HEK293 (cell line): ENCODE measurements at regions not wholly inside any gene's neighbourhood (a gene's known extent, or its start where the extent isn't known, plus 50 kb on each side); places are given as distances from the start of the nearest gene placed in this dataset.

Experiments used
- CTCF ChIA-PET: fragments of 350-600 bp; formaldehyde crosslinking; extraction: SDS; loops from one replicate; lab custom pipeline; 2021; ENCODE audit warnings: antibody characterized with exemption; lab: Yijun Ruan, JAX
- POLR2A ChIA-PET: fragments of 300-600 bp; formaldehyde crosslinking; extraction: SDS; loops from one replicate; lab custom pipeline; 2020; ENCODE audit warnings: antibody characterized with exemption, inconsistent platforms; lab: Yijun Ruan, JAX
- H3K27ac ChIP-seq: fragments of 200-500 bp; sonication (Bioruptor generic); 2 replicates; pipeline ENCODE4 v1.5.1; 2014; ENCODE audit warnings: low read depth, low read length, control low read depth, inconsistent platforms; ENCODE audit errors: extremely low read depth
- H3K36me3 ChIP-seq, 2 experiments: fragments of 200-500 bp in 1 of 2; sonication (Bioruptor generic) in 1 of 2; 1 replicate in 1 of 2; 2 replicates in 1 of 2; pipeline ENCODE4 v1.5.1; 2014 to 2017; ENCODE audit warnings: inconsistent platforms in 2 of 2, low read length in 2 of 2; ENCODE audit not compliant: control insufficient read depth in 2 of 2, insufficient read depth in 1 of 2
- H3K4me1 ChIP-seq: fragments of 200-500 bp; sonication (Bioruptor generic); 2 replicates; pipeline ENCODE4 v1.5.1; 2014; ENCODE audit warnings: mild to moderate bottlenecking, low read length, inconsistent platforms; ENCODE audit not compliant: control insufficient read depth, insufficient read depth
- H3K4me3 ChIP-seq: 2 replicates; pipeline ENCODE4 v1.5.1; 2011; ENCODE audit warnings: low read depth, mild to moderate bottlenecking, control low read depth, low read length, moderate library complexity
- H3K9me3 ChIP-seq: fragments of 200-500 bp; sonication (Bioruptor generic); 2 replicates; pipeline ENCODE4 v1.5.1; 2014; ENCODE audit warnings: low read depth, low read length, inconsistent platforms; ENCODE audit not compliant: control insufficient read depth, insufficient read depth
- ATF2 ChIP-seq: fragments of 450-650 bp; formaldehyde crosslinking; IDR thresholded peaks from 2 replicates; pipeline ENCODE4 v1.5.1; 2016; ENCODE audit warnings: missing biosample characterization, missing genetic modification characterization, low read depth
- CTCF ChIP-seq: fragments of 450-650 bp; formaldehyde crosslinking; IDR thresholded peaks from 2 replicates; pipeline ENCODE4 v1.5.1; 2016; ENCODE audit warnings: missing biosample characterization, missing genetic modification characterization
- OVOL3 ChIP-seq: fragments of 450-650 bp; formaldehyde crosslinking; IDR thresholded peaks from 2 replicates; pipeline ENCODE4 v1.5.1; 2016; ENCODE audit warnings: missing biosample characterization, missing genetic modification characterization
- PBX3 ChIP-seq: sonication (generic); formaldehyde crosslinking; IDR thresholded peaks from 2 replicates; pipeline ENCODE4 v1.8.1; 2022; ENCODE audit warnings: mild to moderate bottlenecking, moderate library complexity, missing genetic modification reagents
- PRDM10 ChIP-seq: fragments of 450-650 bp; formaldehyde crosslinking; IDR thresholded peaks from 2 replicates; pipeline ENCODE4 v1.5.1; 2016; ENCODE audit warnings: missing biosample characterization, missing genetic modification characterization
- WT1 ChIP-seq: fragments of 450-650 bp; formaldehyde crosslinking; IDR thresholded peaks from 2 replicates; pipeline ENCODE4 v1.5.1; 2016; ENCODE audit warnings: missing biosample characterization, missing genetic modification characterization
- ZBTB17 ChIP-seq: fragments of 450-650 bp; formaldehyde crosslinking; IDR thresholded peaks from 2 replicates; pipeline ENCODE4 v1.5.1; 2016; ENCODE audit warnings: missing biosample characterization, missing genetic modification characterization
- ZNF10 ChIP-seq: fragments of 450-650 bp; formaldehyde crosslinking; IDR thresholded peaks from 2 replicates; pipeline ENCODE4 v1.5.1; 2017; ENCODE audit warnings: missing biosample characterization, missing genetic modification characterization
- ZNF174 ChIP-seq: fragments of 450-650 bp; formaldehyde crosslinking; IDR thresholded peaks from 2 replicates; pipeline ENCODE4 v1.5.0; 2017; ENCODE audit warnings: missing biosample characterization, mild to moderate bottlenecking, missing genetic modification characterization
- ZNF202 ChIP-seq: fragments of 450-650 bp; formaldehyde crosslinking; IDR thresholded peaks from 2 replicates; pipeline ENCODE4 v1.5.1; 2016; ENCODE audit warnings: missing biosample characterization, missing genetic modification characterization, borderline replicate concordance
- ZNF280D ChIP-seq: fragments of 450-650 bp; formaldehyde crosslinking; IDR thresholded peaks from 2 replicates; pipeline ENCODE4 v1.5.1; 2016; ENCODE audit warnings: missing biosample characterization, missing genetic modification characterization
- ZNF660 ChIP-seq: fragments of 450-650 bp; IDR thresholded peaks from 2 replicates; pipeline ENCODE4 v1.5.1; 2018; ENCODE audit warnings: missing biosample characterization, mild to moderate bottlenecking, missing genetic modification characterization
- ZNF677 ChIP-seq: fragments of 450-650 bp; IDR thresholded peaks from 2 replicates; pipeline ENCODE4 v1.5.0; 2018; ENCODE audit warnings: missing biosample characterization, mild to moderate bottlenecking, missing genetic modification characterization, moderate library complexity
- ZNF791 ChIP-seq: fragments of 450-650 bp; formaldehyde crosslinking; IDR thresholded peaks from 2 replicates; pipeline ENCODE4 v1.5.1; 2016; ENCODE audit warnings: missing biosample characterization, missing genetic modification characterization
- ZXDB ChIP-seq: fragments of 450-650 bp; formaldehyde crosslinking; IDR thresholded peaks from 2 replicates; pipeline ENCODE4 v1.5.1; 2016; ENCODE audit warnings: missing biosample characterization, missing genetic modification characterization

- no peak overlapping the region for H3K4me3 ChIP-seq
- no peaks in the 10 kb centered on the region for H3K9me3 ChIP-seq
- POLR2A ChIA-PET, result no interaction called here
- no peak for TF ChIP-seq ZNF677 (tag by site-specific recombination)
- H3K36me3 ChIP-seq, result no peaks in the 10 kb centered on the region
- CTCF ChIA-PET, result interaction anchor here (0.5 to 1.2 kb wide), 2 partner anchors 20 to 318 kb away, joined by 3 read pairs; no protein-coding TSS in a partner anchor
- peaks cover 24% of the 10 kb centered on the region for H3K4me1 ChIP-seq
- H3K27ac ChIP-seq, result no peak overlapping the region
Observed at GRCh38 chr14:71536927-71537772, 395.1 kb upstream of the RGS6 start.

- Histone ChIP-seq H3K9me3 (no peaks in the 10 kb centered on the region), H3K36me3 (no peaks in the 10 kb centered on the region), H3K4me1 (peaks cover 17% of the 10 kb centered on the region), H3K27ac (no peak overlapping the region), H3K4me3 (no peak overlapping the region)
- CTCF ChIA-PET, result no interaction called here
- TF ChIP-seq ZBTB17 (tag by site-specific recombination), result no peak
- no peak for TF ChIP-seq ZNF10 (tag by site-specific recombination)
- POLR2A ChIA-PET, result no interaction called here
Observed at GRCh38 chr14:71538288-71538687, 393.9 kb upstream of the RGS6 start.

GRCh38 chr14:71538938-71539649, 393.1 kb upstream of the RGS6 start:
- no peaks in the 10 kb centered on the region for H3K9me3 ChIP-seq
- ChIA-PET POLR2A (interaction anchor here (0.7 kb wide), 1 partner anchor 200 kb away, joined by 3 read pairs; no protein-coding TSS in a partner anchor), CTCF (interaction anchor here (0.6 to 0.7 kb wide), 2 partner anchors 11 to 381 kb away, joined by 3 read pairs; no protein-coding TSS in a partner anchor)
- H3K4me1 ChIP-seq, result peaks cover 16% of the 10 kb centered on the region
- H3K27ac ChIP-seq, result no peak overlapping the region
- H3K4me3 ChIP-seq, result no peak overlapping the region
- no peaks in the 10 kb centered on the region for H3K36me3 ChIP-seq
- TF ChIP-seq ZXDB (tag by site-specific recombination) (no peak), OVOL3 (tag by site-specific recombination) (no peak), PRDM10 (no peak), ZNF677 (tag by site-specific recombination) (no peak), ZNF280D (no peak), ZNF174 (no peak), ZNF791 (tag by site-specific recombination) (no peak), ZNF202 (tag by site-specific recombination) (no peak), ZNF660 (tag by site-specific recombination) (no peak), PBX3 (CRISPR knock-in tag) (no peak), WT1 (no peak), ATF2 (tag by site-specific recombination) (no peak), CTCF (no peak)
